ENCODE measurements at regions not wholly inside any gene's neighbourhood (a gene's known extent, or its start where the extent isn't known, plus 50 kb on each side); places are given as distances from the start of the nearest gene placed in this dataset.
A peak's percentile ranks its signal among the peaks of the same experiment; 100 is the strongest.

DNA sequence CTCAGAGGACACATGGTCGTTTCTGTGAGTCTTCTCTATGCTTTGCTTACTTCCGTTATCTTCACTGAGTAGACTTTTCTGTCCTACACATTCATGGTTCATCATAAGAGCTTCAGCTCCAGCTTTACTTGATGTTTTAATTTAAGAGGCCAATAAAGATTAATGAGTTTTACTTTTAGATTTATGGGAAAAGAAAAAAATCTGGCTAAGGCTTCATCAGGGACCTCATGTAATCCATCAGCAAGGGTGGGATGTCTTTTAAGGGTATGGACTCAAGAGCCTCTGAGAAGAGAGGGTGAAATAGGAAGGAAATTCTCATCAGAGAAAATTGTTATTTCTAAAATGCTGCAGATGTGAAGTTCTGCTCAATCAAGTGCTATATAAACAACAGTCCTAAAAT is 963.0 kb upstream of the RAG2 start:
- no peak for DNase-seq

DNA sequence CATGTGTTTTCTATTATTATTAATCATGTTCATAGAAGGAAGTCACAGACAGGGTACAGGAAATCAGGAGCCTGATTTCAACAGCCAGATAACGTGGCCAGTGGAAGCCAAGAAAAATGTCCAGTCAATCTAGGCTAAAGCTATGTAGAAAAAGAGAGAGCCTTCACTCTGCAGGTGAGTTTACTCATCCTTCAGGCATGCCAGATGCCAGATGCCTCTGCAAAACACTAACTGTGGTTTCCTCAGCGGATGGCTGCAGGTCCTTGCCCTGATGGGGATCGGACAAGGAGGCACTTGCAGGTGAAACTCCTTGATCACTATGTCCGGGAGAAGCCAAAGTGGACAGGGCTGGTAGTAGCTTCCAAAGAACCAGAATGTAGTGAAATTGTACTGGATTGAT is 962.3 kb upstream of the RAG2 start:
- DNase-seq: no peak

DNA sequence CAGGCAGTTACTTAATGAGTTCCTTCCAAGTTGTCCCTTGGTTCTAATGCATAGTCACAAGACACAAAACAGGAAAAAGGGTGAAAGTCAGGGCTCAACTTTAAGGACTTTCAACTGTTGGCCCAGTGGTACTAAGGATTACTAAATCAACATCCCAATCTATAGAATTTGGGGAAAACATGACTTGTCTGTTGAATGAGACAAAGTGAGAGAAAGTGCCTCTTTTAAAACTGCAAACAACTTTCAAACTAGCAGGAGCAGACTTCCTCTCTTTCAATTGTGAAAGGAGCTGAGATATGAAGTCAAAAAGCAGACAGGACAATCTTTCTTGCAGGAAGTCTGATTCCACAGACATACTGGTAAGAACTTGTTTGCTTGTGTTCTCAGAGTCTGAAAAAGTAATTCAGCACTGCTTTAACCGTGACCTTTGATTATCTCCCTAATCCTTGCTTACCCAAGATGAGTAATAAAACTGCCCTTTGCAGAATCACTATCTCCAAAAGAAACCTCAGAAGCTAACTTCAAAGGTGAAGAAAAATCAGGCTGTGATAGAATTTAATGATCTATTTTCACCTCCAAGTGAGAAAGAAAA is 960.7 kb upstream of the RAG2 start:
- DNase-seq: peak; percentile 16

DNA sequence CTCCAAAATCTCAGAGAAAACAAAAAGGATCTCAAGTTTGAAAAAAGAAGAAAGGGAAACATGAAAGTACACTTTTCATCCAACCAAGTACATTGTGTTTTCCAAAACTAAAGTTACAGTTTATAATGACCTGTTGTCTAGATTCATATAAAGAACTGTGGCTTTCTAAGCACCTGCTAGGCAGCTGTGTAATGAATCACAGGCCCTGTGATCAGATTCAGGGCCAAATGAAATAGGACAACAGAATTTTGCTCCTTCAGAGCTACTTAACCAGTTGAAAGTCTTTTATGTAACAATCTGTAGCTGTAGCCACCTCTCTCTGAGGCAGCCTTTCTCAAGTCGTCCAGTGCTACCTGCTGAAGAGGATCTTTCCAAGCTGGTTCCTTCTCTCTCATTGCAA is 960.0 kb upstream of the RAG2 start:
- no peak for DNase-seq

DNA sequence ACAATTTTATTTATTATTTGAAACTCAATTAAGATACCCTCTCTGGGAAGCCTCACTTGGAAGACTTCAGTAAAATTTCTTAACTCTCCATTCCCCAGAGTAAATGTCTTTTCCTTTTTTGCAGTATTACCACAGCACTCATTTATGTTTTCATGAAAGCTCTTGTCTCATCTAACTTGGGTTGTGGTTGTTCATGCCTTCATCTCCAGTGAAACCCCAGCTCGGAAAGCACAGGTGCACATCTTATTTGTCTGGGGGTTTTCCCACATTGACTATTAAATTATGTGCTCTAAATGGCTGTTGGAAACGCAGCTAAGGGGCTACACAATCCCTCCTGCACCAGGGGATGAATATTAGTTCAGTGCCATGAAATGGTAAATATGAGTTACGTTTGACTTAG is 954.2 kb upstream of the RAG2 start:
- DNase-seq: no peak

DNA sequence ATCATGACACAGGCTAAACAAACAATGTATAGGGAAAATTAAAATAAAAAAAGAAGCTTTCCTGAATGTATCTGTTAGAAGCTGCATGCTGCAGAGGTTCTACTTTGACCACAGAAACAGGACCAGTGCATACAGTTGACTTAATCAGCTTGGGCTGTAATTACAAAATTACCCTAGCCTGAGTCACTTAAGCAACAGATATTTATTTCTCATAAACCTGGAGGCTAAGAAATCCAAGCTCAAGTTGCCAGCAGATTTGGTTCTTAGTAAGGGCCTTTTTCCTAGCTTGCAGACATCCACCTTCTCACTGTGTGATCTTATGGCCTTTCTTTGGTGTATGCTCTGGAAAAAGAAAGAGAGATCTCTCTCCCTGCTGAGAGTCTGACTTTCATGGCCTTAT is 946.5 kb upstream of the RAG2 start:
- DNase-seq: no peak

DNA sequence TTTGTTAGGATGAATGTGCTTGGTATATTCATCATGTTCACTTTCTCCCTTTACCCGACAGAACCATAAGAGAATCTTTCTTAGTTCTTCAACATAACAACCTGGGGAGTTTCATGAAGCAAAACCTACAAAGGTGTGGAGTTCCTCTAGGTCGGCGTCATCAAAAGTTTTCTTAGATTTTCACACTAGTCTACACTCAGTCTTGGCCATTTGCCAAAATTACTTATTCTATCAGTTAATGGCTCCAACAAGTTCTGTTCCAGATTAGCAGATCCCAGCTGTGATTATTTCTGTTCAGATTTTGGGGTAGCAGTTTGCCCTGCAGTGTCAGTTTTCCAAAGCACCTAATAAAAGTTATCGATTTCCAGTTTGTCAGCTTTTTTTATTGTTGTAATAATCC is 935.8 kb upstream of the RAG2 start:
- DNase-seq: no peak

DNA sequence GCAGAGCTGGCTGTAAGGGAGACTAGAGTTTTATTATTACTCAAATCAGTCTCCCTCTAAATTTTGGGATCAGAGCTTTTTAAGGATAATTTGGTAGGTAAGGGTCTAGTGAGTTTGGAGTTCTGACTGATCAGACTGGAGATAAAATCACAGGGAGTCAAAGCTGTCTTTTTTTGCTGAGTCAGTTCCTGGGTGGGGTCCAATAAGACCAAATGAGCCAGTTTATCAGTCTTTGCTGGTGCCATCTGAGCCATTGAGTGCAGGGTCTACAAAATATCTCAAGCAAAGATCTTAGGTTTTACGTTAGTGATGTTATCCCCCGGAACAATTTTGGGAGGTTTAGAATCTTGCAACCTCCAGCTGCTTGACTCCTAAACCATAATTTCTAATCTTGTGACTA is 935.1 kb upstream of the RAG2 start:
- peak; percentile 17 for DNase-seq

DNA sequence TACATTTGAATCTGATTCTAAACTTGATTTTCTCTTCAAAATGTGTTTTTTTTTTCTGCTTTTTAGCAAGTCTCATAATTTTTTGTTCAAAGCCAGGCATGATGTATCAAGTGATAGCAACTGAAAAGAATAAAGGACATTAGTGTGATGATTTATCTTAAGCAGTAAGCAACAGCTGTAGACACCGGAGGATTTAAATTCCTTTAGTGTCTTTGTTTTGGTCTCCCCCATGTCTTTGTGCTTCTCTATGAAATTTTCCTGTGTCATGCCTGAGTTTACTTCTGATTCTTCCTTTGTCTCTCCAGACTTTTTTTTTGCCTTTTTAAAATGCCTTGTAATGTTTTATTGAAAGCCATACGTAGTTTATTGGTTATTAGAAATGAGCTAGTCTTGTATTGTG is 934.2 kb upstream of the RAG2 start:
- DNase-seq: no peak

DNA sequence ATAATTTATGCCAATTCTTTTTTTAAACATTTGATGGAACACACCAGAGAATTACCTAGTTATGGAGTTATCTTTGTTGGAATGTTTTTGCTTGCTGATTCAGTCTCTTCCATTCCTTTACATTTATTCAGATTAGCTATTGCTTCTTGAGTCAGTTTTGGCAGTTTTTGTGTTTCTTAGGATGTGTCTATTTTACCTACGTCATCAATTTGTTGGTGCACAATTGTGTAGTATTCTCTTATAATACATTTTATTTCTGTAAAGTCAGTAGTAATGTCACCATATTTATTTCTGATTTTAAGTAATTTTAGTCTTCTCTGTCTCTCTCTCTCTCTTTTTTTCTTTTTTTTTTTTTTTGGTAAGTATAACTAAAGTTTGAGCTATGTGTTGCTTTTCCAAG is 929.5 kb upstream of the RAG2 start:
- no peak for DNase-seq

DNA sequence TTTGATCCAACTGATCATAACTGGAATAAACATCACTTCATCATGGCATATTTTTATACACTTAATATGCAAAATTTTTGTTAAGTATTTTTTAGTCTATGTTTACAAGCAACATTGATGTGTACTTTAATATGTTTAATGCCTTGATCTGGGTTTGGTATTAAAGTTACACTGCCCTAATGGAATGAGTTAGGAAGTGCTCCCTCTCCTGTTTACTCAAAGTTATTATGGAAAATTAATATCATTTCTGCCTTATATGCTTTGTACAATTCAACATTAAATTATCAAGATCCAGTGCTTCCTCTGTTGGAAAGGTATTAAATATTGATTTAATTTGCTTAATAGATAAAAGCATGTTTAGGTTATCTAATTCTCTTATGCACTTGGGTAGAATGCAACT is 927.3 kb upstream of the RAG2 start:
- DNase-seq: no peak

DNA sequence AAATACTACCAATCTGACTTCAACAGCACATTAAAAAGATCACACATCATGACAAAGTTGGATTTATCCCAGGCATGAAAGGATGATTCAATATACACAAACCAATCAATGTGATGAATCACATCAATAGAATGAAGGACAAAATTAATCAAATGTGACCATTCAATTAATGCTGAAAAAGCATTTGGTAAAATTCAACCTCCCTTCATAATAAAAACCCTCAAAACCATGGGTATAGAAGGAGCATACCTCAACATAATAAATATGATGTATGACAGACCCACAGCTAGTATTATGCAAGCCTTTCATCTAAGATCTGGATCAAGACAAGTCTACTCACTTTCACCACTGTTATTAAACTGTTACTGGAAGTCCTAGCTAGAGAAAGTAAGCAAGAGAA is 921.7 kb upstream of the RAG2 start:
- no peak for DNase-seq

DNA sequence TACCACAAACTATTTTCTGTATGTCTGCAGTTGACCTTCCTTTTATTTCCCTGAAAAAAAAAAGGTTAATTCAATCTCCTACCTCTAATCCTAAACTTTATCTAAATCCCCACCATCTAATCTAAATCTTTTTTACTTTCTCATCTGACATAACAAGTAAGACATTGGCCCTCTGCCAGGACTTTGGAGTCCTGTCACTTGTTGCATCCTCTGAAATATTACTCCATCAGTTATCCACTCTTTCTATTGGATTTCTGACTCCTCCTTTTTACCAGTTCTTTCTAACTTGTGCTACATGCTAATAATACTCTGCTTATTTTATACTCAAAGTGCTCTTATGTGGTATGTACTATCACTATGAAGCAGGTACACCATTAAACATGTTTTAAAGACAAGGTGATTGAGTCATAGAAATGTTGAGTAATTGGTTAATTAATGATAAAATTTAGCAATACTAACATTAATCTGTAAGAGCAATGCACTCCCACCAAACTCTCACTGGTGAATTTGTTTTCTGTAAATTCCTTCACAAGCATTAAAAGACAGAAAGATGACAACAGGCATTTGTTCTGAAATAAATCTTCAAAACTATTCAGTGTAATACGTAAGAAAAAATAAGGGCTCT is 914.2 kb upstream of the RAG2 start:
- DNase-seq: peak; percentile 33

DNA sequence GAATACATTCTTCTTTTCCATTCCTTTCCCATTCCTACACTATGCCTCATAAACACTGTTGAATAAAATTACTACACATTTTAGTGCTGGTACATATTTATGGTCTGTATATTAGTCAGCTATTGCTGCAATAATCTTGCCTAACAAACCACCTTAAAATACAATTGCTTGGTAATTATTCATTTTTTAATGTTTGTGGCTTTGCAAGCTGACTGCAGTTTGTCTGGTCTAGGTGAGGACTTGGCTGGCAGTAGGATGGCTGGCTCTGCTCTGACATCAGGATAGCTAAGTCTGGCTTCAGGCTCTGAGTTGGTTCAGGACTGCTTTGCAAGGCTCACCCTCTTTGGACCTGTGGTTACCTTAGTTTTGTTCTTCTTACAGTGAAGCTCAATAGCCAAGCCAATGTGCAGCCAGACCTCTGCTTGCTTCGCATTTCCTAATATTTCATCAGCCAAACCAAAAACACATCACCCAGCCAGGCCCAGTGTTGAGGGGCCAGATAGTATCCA is 913.4 kb upstream of the RAG2 start:
- DNase-seq: peak; percentile 73

DNA sequence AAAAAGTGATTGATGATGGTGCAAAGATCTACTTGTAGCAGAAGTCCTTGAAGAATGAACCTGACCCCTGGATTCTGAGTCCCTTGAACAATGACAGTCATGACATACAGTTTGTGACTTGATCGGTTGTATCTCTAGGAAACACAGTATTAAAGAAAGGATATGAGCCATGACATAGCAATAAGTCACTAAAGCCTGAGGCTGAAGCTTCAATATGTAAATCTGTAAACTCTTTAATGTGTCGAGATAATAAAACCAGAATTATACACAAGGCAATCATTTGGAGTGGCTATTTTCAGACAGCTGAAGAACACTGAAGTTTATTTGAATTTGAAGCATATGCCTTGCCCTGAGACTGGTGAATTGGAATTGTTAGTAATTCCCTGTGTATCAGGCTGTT is 911.5 kb upstream of the RAG2 start:
- DNase-seq: no peak

DNA sequence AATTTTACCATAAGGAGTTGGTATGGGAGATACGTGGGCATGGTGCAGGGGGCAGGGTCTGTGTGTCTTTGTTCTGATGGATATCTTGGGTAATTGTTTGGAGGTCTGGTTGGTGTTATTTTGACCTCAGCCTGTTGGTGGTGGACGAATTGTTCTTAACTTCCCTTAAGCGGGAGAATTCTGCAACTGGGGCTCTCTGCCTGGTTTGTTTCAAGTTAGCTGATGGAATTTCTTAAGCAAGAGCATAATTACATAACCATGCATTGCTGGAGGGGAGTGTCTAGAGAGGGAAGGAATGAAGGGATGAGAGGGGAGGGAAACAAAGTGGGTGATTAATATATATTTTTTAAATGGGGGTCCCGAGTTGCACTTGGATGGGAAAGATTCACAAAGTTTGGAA is 908.5 kb upstream of the RAG2 start:
- DNase-seq: peak; percentile 4

DNA sequence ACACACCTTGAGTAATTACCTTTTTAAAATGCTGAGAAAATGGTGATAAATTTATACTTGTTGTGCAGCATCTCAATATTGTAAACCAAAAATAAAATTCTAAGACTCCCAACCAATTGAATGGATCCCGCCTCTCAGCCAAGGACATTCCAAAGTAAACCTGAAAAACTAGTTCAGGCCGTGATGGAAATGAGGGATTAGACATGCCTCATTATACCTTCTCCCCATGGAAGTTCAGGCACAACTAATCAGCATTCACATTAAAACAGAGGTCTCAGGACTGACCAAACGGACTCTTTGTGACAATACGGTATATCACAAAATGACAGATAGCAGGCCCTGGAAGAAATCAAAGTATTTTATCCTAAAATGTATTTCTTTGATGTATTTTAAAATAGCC is 907.4 kb upstream of the RAG2 start:
- no peak for DNase-seq

DNA sequence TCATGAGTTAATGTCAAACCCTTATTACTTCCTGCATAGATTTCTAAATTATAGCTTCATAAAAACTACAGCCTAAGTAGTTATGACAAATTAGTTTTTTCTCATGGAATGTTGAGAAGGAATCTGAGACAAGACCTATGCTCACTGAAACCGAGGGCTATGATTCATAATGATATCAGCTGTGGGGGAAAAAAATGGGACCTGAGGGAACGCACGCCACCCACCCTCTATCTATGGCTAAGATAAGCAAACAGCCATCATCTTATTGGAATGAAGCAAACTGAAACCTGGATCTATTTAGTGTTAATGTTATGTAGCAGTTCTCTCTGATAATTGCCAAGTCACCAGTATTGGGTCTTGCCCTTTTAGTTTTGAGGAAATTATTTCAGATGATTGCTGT is 906.9 kb upstream of the RAG2 start:
- DNase-seq: no peak

DNA sequence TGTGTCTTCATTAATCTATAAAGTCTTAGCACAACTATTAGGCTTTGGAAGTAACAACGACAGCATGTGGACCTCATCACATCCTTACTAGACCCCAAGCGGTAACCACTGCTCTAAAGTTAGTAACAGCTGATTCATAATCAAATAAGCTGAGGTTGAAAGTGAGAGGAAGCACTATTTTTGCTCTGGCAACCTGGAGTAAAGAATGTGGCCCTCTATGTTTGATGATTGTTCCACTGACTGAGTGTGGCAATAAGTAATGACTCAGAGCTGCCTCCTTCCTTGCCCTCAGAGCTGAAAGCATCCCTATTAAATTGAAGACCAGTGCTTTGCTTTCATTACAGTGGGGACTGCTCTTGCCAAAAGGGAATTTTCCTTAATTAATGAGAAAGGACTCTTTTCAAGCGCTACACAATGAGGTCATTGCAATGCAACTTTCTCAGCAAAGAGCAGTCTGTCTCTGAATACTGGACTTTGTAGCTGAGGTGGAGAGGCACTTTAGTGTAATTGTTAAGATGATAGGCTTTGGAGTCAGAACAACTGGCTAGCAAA is 906.1 kb upstream of the RAG2 start:
- no peak for DNase-seq

DNA sequence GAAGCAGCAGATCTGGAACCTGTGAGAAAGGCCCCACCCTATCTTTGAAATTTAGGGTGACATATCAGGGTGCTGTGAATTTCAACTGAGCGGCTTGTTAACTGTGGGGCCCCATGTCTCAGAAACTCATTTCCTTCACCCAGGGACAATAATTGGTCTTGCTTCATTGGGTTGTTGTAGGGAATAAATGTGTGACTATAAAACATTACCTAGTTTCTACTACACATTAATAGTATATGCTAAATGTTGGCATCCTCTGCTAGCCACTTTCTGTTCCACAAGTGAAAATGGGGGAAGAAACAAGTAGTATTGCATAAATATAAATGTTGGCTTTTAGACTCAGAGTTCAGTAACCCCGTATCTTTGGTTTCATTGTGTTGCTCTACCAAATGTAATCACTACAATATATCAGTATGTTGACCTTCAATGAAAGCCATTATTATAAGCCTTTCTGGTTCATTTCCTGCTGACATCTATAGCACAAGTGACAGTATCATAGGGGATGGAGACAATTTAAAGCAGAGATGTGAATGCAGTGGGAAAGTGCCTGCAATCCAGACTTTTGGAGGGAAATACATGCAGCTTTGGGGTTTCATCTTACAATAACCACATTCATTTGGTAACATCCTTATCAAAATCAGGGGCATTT is 905.5 kb upstream of the RAG2 start:
- no peak for DNase-seq

DNA sequence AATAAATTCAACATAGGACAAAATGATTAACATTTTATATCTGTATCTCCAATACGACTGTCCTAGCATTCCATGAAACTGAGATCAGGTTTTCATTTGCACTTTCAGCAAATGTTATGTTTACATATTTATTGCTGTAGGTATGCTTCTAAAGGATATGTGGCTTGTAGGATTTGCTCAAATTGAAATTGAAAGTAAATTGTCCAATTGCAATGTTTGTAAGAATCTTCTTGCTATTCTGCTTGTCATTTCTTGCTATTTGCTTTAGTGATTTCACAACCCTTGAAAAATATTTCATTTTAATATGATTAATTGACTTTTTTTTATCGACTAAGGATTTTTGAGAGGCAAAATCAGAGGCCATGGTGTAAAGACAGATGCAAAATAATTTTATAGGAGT is 904.2 kb upstream of the RAG2 start:
- DNase-seq: peak; percentile 64

DNA sequence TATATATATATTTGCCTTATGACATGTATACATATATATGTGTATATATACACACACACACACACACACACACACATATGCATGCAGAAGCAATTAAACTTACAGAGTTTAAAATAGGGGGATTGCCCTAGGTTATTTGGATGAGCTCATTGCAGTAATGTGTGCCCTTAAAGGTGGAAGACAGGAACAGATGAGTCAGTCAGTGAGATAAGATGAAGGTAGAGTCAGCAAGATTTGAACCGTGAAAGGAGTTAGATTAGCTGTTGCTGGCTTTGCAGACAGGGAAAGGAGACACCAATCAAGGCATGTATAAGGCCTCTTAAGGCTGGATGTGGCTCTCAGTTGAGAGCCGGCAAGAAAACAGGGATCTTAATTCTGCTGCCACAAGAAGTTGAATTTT is 902.4 kb upstream of the RAG2 start:
- no peak for DNase-seq

DNA sequence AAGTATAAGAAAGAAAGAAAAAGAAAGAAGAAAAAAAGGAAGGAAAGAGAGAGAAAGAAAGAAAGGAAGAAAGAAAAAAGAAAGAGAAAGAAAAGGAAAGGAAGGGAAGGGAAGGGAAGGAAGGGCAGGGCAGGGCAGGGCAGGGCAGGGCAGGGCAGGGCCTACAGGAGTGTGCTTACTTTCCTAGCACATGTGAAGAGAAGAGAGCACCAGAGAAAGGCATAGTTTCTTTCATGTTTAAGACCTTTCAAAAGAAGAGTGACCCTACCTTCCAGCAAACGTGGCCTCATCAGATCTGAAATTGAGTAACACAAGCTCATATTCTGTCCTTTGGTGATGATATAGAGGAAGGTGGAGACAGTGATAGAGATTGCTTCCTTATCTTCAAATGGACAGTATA is 899.3 kb upstream of the RAG2 start:
- DNase-seq: no peak

DNA sequence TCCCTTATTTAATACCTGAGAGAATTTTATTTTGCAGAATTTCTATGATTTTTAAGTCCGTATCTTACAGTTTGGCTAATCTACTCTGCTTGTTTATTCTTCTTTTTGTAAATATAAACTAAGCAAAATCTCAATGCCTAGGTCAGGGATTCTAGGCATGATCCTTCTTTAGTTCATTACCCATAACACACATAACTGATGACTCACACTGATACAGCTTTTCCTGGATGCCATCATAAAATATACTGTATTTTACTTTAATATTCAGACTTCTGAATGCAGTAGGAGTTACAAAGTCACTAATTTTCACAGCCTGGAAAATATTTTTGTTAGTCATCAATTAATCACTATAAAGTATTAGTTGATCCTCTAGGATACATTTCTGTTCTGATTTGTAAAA is 898.2 kb upstream of the RAG2 start:
- DNase-seq: no peak

DNA sequence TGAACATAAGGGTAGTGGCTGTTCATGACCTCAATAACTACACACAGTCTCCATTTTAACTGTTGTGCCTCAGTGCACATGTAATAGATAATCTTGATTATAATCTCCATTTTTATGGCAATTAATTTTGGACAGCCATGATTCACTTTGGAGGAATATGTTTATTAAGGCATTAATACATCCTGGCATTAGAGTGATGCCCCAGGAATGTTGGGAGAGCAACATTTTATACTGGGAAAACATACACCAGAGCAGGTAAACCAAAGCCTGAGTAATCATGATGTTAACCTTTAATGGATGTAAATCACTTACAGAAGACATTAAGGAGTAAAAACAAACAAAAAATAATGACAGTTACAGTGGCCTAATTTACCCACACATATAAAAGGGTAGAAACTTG is 886.3 kb upstream of the RAG2 start:
- no peak for DNase-seq
